ENCODE measurements at regions not wholly inside any gene's neighbourhood (a gene's known extent, or its start where the extent isn't known, plus 50 kb on each side); places are given as distances from the start of the nearest gene placed in this dataset.

- TF ChIP-seq, protein P1, sequence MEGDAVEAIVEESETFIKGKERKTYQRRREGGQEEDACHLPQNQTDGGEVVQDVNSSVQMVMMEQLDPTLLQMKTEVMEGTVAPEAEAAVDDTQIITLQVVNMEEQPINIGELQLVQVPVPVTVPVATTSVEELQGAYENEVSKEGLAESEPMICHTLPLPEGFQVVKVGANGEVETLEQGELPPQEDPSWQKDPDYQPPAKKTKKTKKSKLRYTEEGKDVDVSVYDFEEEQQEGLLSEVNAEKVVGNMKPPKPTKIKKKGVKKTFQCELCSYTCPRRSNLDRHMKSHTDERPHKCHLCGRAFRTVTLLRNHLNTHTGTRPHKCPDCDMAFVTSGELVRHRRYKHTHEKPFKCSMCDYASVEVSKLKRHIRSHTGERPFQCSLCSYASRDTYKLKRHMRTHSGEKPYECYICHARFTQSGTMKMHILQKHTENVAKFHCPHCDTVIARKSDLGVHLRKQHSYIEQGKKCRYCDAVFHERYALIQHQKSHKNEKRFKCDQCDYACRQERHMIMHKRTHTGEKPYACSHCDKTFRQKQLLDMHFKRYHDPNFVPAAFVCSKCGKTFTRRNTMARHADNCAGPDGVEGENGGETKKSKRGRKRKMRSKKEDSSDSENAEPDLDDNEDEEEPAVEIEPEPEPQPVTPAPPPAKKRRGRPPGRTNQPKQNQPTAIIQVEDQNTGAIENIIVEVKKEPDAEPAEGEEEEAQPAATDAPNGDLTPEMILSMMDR (IDR thresholded peaks at IDR 0.05), result no peak
These were observed 205.3 kb downstream of the CD83 start for GRCh38 chr6:14322841-14323240.

DNA sequence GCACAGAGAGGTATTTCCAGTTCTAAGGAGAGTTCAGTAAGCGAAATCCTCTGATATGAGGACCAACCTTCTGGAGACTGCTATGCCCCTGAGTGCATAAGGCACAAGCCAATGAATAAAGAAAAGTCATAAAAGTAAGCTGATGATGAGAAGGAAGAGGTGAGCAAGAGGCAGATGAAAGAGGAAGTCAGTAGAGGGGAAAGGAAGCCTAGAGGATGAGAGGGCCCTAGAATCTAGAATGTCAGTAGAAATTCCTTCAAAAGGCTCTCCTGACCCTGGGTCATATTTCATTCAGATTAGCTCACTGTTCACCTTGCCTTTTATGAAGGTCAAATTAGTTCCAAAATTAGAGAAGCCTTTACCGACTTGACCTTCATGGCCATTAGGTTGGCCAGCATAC, 209.2 kb downstream of the CD83 start:
- TF ChIP-seq, protein P1 (IDR thresholded peaks at IDR 0.05), result no peak

DNA sequence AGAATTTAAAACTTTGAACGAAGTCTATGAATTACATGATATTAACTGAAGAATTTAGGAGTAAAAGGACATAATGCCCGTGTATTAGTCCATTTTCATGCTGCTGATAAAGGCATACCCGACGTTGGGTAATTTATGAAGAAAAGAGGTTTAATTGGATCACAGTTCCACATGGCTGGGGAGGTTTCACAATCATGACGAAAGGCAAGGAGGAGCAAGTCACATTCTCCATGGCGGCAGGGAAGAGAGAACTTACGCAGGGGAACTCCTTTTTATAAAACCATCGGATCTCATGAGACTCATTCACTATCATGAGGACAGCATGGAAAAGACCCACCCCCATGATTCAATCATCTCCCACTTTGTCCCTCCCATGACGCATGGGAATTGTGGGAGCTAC, 210.6 kb downstream of the CD83 start:
- TF ChIP-seq, protein P1 (IDR thresholded peaks at IDR 0.05), result no peak

DNA sequence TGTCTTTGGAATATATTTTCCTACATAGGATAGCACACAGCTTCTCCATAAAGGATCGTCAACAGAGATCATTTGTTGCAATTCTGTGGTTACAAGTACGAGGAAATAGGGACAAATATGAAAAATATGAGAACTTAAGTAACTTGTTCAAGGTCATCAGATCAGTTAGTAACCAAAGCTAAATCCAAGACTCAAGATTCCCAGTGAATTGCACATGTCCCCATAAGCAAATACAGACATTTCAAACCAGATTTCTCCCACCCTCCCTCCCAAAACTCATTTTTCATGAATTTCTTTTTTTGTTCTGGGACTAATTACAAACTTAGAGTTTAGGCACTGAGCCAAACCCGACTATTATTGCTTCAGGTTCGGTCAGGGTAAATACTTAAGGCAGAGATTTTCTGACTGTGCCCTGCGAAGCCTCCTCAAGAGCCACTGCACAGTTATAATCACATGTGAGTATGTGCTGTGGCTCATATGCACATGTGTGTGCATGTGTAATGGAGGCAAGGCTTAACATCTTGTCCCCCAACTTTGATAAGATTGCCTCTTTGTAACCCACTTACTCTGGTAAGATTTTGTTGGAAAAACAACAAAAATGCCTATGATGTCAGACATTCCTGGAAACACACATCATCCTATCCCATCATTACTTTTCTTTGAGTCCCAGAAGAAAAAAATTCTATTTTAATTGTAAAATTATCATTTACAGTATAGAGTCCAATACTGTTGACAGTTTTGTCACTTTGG, 216.2 kb downstream of the CD83 start:
- TF ChIP-seq, protein P1 (IDR thresholded peaks at IDR 0.05), result no peak

GRCh38 chr6:14335071-14335470, 217.5 kb downstream of the CD83 start:
- TF ChIP-seq, protein P1 (IDR thresholded peaks at IDR 0.05), result no peak

DNA sequence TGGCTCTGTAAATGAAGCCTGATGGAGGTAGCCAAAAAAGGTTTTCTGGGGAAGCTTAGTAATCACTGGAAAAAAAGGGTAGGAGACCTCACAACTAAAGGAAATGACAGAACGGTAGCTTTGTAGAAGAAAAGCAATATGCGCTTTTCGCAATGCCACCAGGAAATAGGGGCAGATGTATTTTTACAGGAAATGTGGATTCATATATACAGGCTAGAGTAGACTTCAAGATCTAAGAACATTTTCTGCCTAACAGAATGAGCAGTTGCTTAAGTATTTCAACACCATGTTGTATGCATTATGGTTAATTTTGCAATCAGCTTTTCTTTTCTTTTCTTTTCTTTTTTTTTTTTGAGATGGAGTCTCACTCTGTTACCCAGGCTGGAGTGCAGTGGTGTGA, 219.6 kb downstream of the CD83 start:
- TF ChIP-seq, protein P1 (IDR thresholded peaks at IDR 0.05), result no peak

DNA sequence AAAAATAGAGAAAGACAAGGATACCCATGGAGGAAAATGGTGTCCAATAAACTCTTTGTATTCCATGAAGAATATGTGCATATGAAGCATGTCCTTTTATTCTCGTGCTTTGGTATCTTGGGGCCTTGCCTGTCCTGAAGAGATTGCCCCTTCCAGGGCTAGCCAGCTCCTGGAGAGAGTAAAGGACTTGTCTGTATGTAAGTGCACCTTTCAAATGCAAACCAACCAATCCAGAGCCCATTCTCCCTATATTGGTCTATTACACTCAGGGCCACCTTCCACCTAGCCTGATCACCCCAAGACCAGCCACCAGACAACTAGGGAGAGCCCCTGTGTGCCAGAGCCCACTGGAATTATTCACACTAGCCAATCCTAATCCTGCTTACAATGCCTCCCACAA, 221.6 kb downstream of the CD83 start:
- TF ChIP-seq, protein P1 (IDR thresholded peaks at IDR 0.05), result no peak
